T-cell (primary cell): ENCODE measurements at regions not wholly inside any gene's neighbourhood (a gene's known extent, or its start where the extent isn't known, plus 50 kb on each side); places are given as distances from the start of the nearest gene placed in this dataset.
A peak's percentile ranks its signal among the peaks of the same experiment; 100 is the strongest.

Experiments used
- ATAC-seq, 4 experiments: fragments of 200-7000 bp in 3 of 4; fragments of 150-1000 bp in 1 of 4; cut with Tn5 transposase; replicated peaks in 1 of 4; 1 replicate in 3 of 4; 2 replicates in 1 of 4; pipeline ENCODE4 v1.10.0; 2021; ENCODE audit warnings: moderate library complexity in 3 of 4, mild to moderate bottlenecking in 2 of 4, moderate number of reproducible peaks in 1 of 4
- CTCF ChIA-PET, 2 donors: fragments of 300-600 bp; sonication (Branson Sonifier 250); formaldehyde crosslinking; loops; one replicate each; lab custom pipeline; 2022; ENCODE audit warnings: antibody characterized with exemption in 2 of 2; lab: Charles Lee
- POLR2A ChIA-PET, 2 donors: fragments of 300-600 bp; sonication (Branson Sonifier 250); formaldehyde crosslinking; loops; one replicate each; lab custom pipeline; 2022; ENCODE audit warnings: antibody characterized with exemption in 2 of 2; lab: Charles Lee
- DNase-seq, 35 experiments: peaks; one replicate each; pipeline versions ENCODE4 v3.0.0 to v3.0.0-alpha.2; 2013 to 2023
- H3K27ac ChIP-seq: one replicate; pipeline ENCODE4 v1.5.1; 2013; ENCODE audit warnings: low read length
- H3K27me3 ChIP-seq, 2 experiments: replicated peaks in 1 of 2; 1 replicate in 1 of 2; 2 replicates in 1 of 2; pipeline versions ENCODE4 v1.6.1 to v1.7.0; 2013; ENCODE audit warnings: low read length in 1 of 2, mixed read lengths in 1 of 2; ENCODE audit not compliant: control insufficient read depth in 2 of 2, insufficient read depth in 2 of 2; ENCODE audit errors: extremely low read depth in 1 of 2
- H3K36me3 ChIP-seq, 2 donors: 1 replicate in 1 of 2; 2 replicates in 1 of 2; pipeline versions ENCODE4 v1.6.1 to v1.7.0; 2013; ENCODE audit warnings: low read length in 1 of 2; ENCODE audit not compliant: control insufficient read depth in 2 of 2, insufficient read depth in 1 of 2; ENCODE audit errors: extremely low read depth in 1 of 2
- H3K4me1 ChIP-seq, 2 experiments: 1 replicate in 1 of 2; 2 replicates in 1 of 2; pipeline versions ENCODE4 v1.6.1 to v1.7.0; 2013; ENCODE audit warnings: low read length in 2 of 2, mixed read lengths in 1 of 2; ENCODE audit not compliant: insufficient read depth in 2 of 2, control insufficient read depth in 1 of 2; ENCODE audit errors: extremely low read depth in 1 of 2
- H3K4me3 ChIP-seq, 2 donors: 1 replicate in 1 of 2; 2 replicates in 1 of 2; pipeline versions ENCODE4 v1.5.1 to v1.7.0; 2013; ENCODE audit warnings: mild to moderate bottlenecking in 2 of 2, low read length in 1 of 2, moderate library complexity in 1 of 2; ENCODE audit not compliant: control insufficient read depth in 1 of 2; ENCODE audit errors: extremely low read depth in 1 of 2
- H3K9me3 ChIP-seq: 2 replicates; pipeline ENCODE4 v1.7.0; 2013
- H3K27ac Mint-ChIP-seq, 2 donors: one replicate each; pipeline ENCODE4 v1.8.0; 2020 to 2021; ENCODE audit warnings: mild to moderate bottlenecking in 2 of 2, mixed read lengths in 2 of 2
- H3K27me3 Mint-ChIP-seq, 2 donors: one replicate each; pipeline ENCODE4 v1.8.0; 2021 to 2022; ENCODE audit warnings: mixed read lengths in 2 of 2
- H3K36me3 Mint-ChIP-seq: one replicate; pipeline ENCODE4 v1.8.0; 2021; ENCODE audit warnings: mixed read lengths
- H3K4me1 Mint-ChIP-seq, 3 donors: one replicate each; pipeline ENCODE4 v1.8.0; 2020 to 2022; ENCODE audit warnings: mixed read lengths in 3 of 3, mild to moderate bottlenecking in 1 of 3
- H3K4me3 Mint-ChIP-seq, 3 donors: one replicate each; pipeline ENCODE4 v1.8.0; 2020 to 2022; ENCODE audit warnings: mild to moderate bottlenecking in 3 of 3, mixed read lengths in 3 of 3, moderate library complexity in 3 of 3
- H3K9me3 Mint-ChIP-seq, 3 donors: one replicate each; pipeline ENCODE4 v1.8.0; 2020 to 2022; ENCODE audit warnings: mixed read lengths in 3 of 3
- WGBS: methylation state at CpG from one replicate; pipeline ENCODE4 v1.1.5; 2013; ENCODE audit warnings: missing lambda C conversion rate; ENCODE audit not compliant: insufficient coverage; 5-methylcytosine and 5-hydroxymethylcytosine counted together

GRCh38 chr10:100618632-100619255 lies 83.0 kb downstream of the HIF1AN start:
- WGBS, result 72% methylated on average over 4 of the region's 5 CpGs
- no peaks in the 10 kb centered on the region for H3K36me3 ChIP-seq
- ChIA-PET POLR2A (no interaction called here), CTCF (interaction anchor here (0.5 to 0.6 kb wide), 2 partner anchors 8 to 25 kb away, joined by 5 to 6 read pairs; no protein-coding TSS in a partner anchor)
- H3K4me3 ChIP-seq, result no peak overlapping the region
- Mint-ChIP-seq H3K4me3 (no peak overlapping the region), H3K27me3 (peaks cover 62 to 68% of the 10 kb centered on the region in 2 donors), H3K36me3 (no peaks in the 10 kb centered on the region), H3K27ac (no peak overlapping the region), H3K9me3 (no peaks in the 10 kb centered on the region), H3K4me1 (peaks cover 2 to 8% (median 4%) of the 10 kb centered on the region in 3 donors)
- ATAC-seq, result no peak
- H3K27ac ChIP-seq, result no peak overlapping the region
- DNase-seq, result no peak
- H3K9me3 ChIP-seq, result no peaks in the 10 kb centered on the region
- peaks cover 8 to 75% of the 10 kb centered on the region in 2 experiments for H3K27me3 ChIP-seq
- no peaks in the 10 kb centered on the region for H3K4me1 ChIP-seq

GRCh38 chr10:100620087-100620835 lies 84.5 kb downstream of the HIF1AN start:
- Histone ChIP-seq H3K9me3 (no peaks in the 10 kb centered on the region), H3K27ac (no peak overlapping the region), H3K4me3 (no peak overlapping the region), H3K27me3 (peaks cover 8 to 75% of the 10 kb centered on the region in 2 experiments), H3K4me1 (no peaks in the 10 kb centered on the region), H3K36me3 (no peaks in the 10 kb centered on the region)
- no peaks in the 10 kb centered on the region for H3K36me3 Mint-ChIP-seq
- ATAC-seq (no peak), DNase-seq (no peak)
- H3K4me3 Mint-ChIP-seq, result no peak overlapping the region
- CTCF ChIA-PET, result no interaction called here
- POLR2A ChIA-PET, result interaction anchor here in 1 of 2 donors (0.6 kb wide), 1 partner anchor 410 kb away, joined by 3 read pairs; the partner anchor contains the start of gene PDZD7
- WGBS, result 80% methylated on average over 4 of the region's 6 CpGs
- no peak overlapping the region for H3K27ac Mint-ChIP-seq
- H3K27me3 Mint-ChIP-seq, result peaks cover 60 to 75% of the 10 kb centered on the region in 2 donors
- H3K9me3 Mint-ChIP-seq, result no peaks in the 10 kb centered on the region
- peaks cover 2 to 8% (median 4%) of the 10 kb centered on the region in 3 donors for H3K4me1 Mint-ChIP-seq

- Histone ChIP-seq H3K4me1 (no peaks in the 10 kb centered on the region), H3K27ac (no peak overlapping the region), H3K36me3 (no peaks in the 10 kb centered on the region), H3K9me3 (no peaks in the 10 kb centered on the region), H3K4me3 (no peak overlapping the region), H3K27me3 (peaks cover 8 to 75% of the 10 kb centered on the region in 2 experiments)
- H3K27ac Mint-ChIP-seq, result no peak overlapping the region
- DNase-seq (peak in 34 of 35 experiments; percentile 20 to 58 (median 42)), ATAC-seq (peak; percentile 37 to 61 (median 44))
- no peaks in the 10 kb centered on the region for H3K36me3 Mint-ChIP-seq
- H3K27me3 Mint-ChIP-seq, result peaks cover 63 to 74% of the 10 kb centered on the region in 2 donors
- peak overlapping the region; percentile 44 to 72 (median 56) for H3K4me3 Mint-ChIP-seq
- H3K4me1 Mint-ChIP-seq, result peaks cover 2 to 8% (median 4%) of the 10 kb centered on the region in 3 donors
- H3K9me3 Mint-ChIP-seq, result no peaks in the 10 kb centered on the region
- POLR2A ChIA-PET, result no interaction called here
- WGBS, result 18% methylated on average over 8 of the region's 44 CpGs
- CTCF ChIA-PET, result no interaction called here
Observed at GRCh38 chr10:100621360-100622205, 85.8 kb downstream of the HIF1AN start.

GRCh38 chr10:100622946-100623345 lies 87.2 kb downstream of the HIF1AN start:
- Mint-ChIP-seq H3K36me3 (no peaks in the 10 kb centered on the region), H3K27me3 (peaks cover 69 to 72% of the 10 kb centered on the region in 2 donors), H3K27ac (no peak overlapping the region), H3K4me3 (peak overlapping the region in 1 of 3 donors; percentile 56), H3K4me1 (peaks cover 2 to 8% (median 4%) of the 10 kb centered on the region in 3 donors), H3K9me3 (no peaks in the 10 kb centered on the region)
- Histone ChIP-seq H3K27me3 (peaks cover 8 to 71% of the 10 kb centered on the region in 2 experiments), H3K9me3 (no peaks in the 10 kb centered on the region), H3K36me3 (no peaks in the 10 kb centered on the region), H3K4me3 (no peak overlapping the region), H3K4me1 (no peaks in the 10 kb centered on the region), H3K27ac (no peak overlapping the region)
- ChIA-PET POLR2A (no interaction called here), CTCF (no interaction called here)
- 89% methylated on average over 7 of the region's 7 CpGs for WGBS
- DNase-seq (no peak), ATAC-seq (no peak)

- ChIA-PET POLR2A (no interaction called here), CTCF (no interaction called here)
- peaks cover 71 to 77% of the 10 kb centered on the region in 2 donors for H3K27me3 Mint-ChIP-seq
- WGBS, result 46% methylated on average over 3 of the region's 12 CpGs
- no peak overlapping the region for H3K4me3 Mint-ChIP-seq
- H3K27ac ChIP-seq, result no peak overlapping the region
- H3K4me1 ChIP-seq, result no peaks in the 10 kb centered on the region
- H3K36me3 Mint-ChIP-seq, result no peaks in the 10 kb centered on the region
- DNase-seq, result no peak
- H3K9me3 ChIP-seq, result no peaks in the 10 kb centered on the region
- H3K4me1 Mint-ChIP-seq, result peaks cover 2 to 8% (median 4%) of the 10 kb centered on the region in 3 donors
- H3K36me3 ChIP-seq, result no peaks in the 10 kb centered on the region
- no peak for ATAC-seq
- no peak overlapping the region for H3K27ac Mint-ChIP-seq
- peaks cover 8 to 70% of the 10 kb centered on the region in 2 experiments for H3K27me3 ChIP-seq
- H3K9me3 Mint-ChIP-seq, result no peaks in the 10 kb centered on the region
- H3K4me3 ChIP-seq, result no peak overlapping the region
Observed at GRCh38 chr10:100623521-100624230, 87.9 kb downstream of the HIF1AN start.
